ENCODE measurements at regions not wholly inside any gene's neighbourhood (a gene's known extent, or its start where the extent isn't known, plus 50 kb on each side); places are given as distances from the start of the nearest gene placed in this dataset.

DNA sequence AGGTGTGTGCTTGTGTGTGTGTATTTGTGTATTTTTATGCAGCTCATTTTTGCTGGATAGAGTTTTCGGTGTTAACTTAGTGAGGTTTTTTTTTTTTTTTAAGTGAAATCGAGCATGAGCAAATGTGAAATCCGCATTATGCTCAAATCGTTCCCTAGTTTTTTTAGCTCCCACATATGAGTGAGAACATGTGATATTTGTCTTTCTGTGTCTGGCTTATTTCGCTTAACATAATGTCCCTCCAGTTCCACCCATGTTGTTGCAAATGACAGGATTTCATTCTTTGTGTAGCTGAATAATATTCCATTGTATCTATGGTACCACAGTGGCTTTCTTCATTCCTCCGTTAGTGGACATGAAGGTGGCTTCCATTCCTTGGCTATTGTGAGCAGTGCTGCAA lies 1103.3 kb upstream of the EEF2KMT start:
- Histone ChIP-seq H3K4me3 (ENCODE audit: low read depth, low read length) (no peak overlapping the region), H3K9me3 (ENCODE audit: control insufficient read depth, insufficient read depth, low read depth, low read length) (no peaks in the 10 kb centered on the region), H3K27ac (ENCODE audit: extremely low read depth, low read depth, low read length) (no peak overlapping the region), H3K36me3 (ENCODE audit: control insufficient read depth in 2 of 2, insufficient read depth in 1 of 2, low read length in 2 of 2) (no peaks in the 10 kb centered on the region), H3K4me1 (ENCODE audit: control insufficient read depth, insufficient read depth, low read length) (no peaks in the 10 kb centered on the region)
- no peak for TF ChIP-seq ZNF2 (tag by site-specific recombination; IDR thresholded peaks at IDR 0.05)
- TF ChIP-seq SETDB1 (IDR thresholded peaks at IDR 0.05; ENCODE audit: insufficient read length, low read length), result no peak
- TF ChIP-seq KLF16 (tag by site-specific recombination; IDR thresholded peaks at IDR 0.05), result no peak
- TF ChIP-seq ZNF529 (tag by site-specific recombination; IDR thresholded peaks at IDR 0.05; ENCODE audit: insufficient replicate concordance), result no peak
- TF ChIP-seq, protein P1, sequence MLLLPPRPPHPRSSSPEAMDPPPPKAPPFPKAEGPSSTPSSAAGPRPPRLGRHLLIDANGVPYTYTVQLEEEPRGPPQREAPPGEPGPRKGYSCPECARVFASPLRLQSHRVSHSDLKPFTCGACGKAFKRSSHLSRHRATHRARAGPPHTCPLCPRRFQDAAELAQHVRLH (tag by site-specific recombination; IDR thresholded peaks at IDR 0.05), result no peak
- TF ChIP-seq SP2 (tag by site-specific recombination; IDR thresholded peaks at IDR 0.05), result no peak
- TF ChIP-seq YY2 (tag by site-specific recombination; IDR thresholded peaks at IDR 0.05), result no peak
- TF ChIP-seq ZNF133 (tag by site-specific recombination; IDR thresholded peaks at IDR 0.05), result no peak
- TF ChIP-seq SCRT2 (tag by site-specific recombination; IDR thresholded peaks at IDR 0.05), result no peak
- no peak for TF ChIP-seq ZNF623 (tag by site-specific recombination; IDR thresholded peaks at IDR 0.05)
- no peak for TF ChIP-seq ZNF221 (tag by site-specific recombination; IDR thresholded peaks at IDR 0.05; ENCODE audit: borderline replicate concordance)
- POLR2A ChIA-PET, result no interaction called here
- CTCF ChIA-PET, result interaction anchor here (0.7 kb wide), 1 partner anchor 54 kb away, joined by 3 read pairs; no protein-coding TSS in a partner anchor

DNA sequence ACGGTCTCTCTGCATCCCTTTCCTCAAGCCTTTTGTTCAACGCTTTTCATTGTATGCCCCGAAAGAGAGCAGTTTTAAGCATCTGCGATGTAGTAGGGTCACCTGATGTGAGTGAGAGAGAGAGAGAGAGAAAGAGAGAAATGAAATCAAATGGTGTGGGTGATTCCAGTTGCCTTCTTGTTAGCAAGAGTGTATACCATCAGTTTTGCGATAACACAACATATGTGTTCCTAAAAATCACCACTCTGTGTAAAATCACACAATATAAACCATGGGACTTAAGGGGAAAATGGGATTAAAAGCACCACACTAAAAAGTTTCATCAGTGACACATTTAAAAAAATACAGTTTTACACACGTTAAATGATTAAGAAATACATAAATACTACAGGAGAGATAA lies 1102.7 kb upstream of the EEF2KMT start:
- no peaks in the 10 kb centered on the region for H3K4me1 ChIP-seq (ENCODE audit: control insufficient read depth, insufficient read depth, low read length)
- ChIA-PET POLR2A (no interaction called here), CTCF (interaction anchor here (0.7 kb wide), 1 partner anchor 54 kb away, joined by 3 read pairs; no protein-coding TSS in a partner anchor)
- H3K9me3 ChIP-seq (ENCODE audit: control insufficient read depth, insufficient read depth, low read depth, low read length), result no peaks in the 10 kb centered on the region
- H3K4me3 ChIP-seq (ENCODE audit: low read depth, low read length), result no peak overlapping the region
- H3K27ac ChIP-seq (ENCODE audit: extremely low read depth, low read depth, low read length), result no peak overlapping the region
- H3K36me3 ChIP-seq (ENCODE audit: control insufficient read depth in 2 of 2, insufficient read depth in 1 of 2, low read length in 2 of 2), result no peaks in the 10 kb centered on the region
- TF ChIP-seq GLIS1 (tag by site-specific recombination; IDR thresholded peaks at IDR 0.05), result no peak
- no peak for TF ChIP-seq ZNF223 (tag by site-specific recombination; IDR thresholded peaks at IDR 0.05)
- TF ChIP-seq ZNF404 (tag by site-specific recombination; IDR thresholded peaks at IDR 0.05), result no peak
- TF ChIP-seq ZNF354C (tag by site-specific recombination; IDR thresholded peaks at IDR 0.05; ENCODE audit: borderline replicate concordance, low read depth), result no peak
- TF ChIP-seq, protein P2, sequence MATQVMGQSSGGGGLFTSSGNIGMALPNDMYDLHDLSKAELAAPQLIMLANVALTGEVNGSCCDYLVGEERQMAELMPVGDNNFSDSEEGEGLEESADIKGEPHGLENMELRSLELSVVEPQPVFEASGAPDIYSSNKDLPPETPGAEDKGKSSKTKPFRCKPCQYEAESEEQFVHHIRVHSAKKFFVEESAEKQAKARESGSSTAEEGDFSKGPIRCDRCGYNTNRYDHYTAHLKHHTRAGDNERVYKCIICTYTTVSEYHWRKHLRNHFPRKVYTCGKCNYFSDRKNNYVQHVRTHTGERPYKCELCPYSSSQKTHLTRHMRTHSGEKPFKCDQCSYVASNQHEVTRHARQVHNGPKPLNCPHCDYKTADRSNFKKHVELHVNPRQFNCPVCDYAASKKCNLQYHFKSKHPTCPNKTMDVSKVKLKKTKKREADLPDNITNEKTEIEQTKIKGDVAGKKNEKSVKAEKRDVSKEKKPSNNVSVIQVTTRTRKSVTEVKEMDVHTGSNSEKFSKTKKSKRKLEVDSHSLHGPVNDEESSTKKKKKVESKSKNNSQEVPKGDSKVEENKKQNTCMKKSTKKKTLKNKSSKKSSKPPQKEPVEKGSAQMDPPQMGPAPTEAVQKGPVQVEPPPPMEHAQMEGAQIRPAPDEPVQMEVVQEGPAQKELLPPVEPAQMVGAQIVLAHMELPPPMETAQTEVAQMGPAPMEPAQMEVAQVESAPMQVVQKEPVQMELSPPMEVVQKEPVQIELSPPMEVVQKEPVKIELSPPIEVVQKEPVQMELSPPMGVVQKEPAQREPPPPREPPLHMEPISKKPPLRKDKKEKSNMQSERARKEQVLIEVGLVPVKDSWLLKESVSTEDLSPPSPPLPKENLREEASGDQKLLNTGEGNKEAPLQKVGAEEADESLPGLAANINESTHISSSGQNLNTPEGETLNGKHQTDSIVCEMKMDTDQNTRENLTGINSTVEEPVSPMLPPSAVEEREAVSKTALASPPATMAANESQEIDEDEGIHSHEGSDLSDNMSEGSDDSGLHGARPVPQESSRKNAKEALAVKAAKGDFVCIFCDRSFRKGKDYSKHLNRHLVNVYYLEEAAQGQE (tag by site-specific recombination; IDR thresholded peaks at IDR 0.05), result no peak
- no peak for TF ChIP-seq ZNF292 (tag by site-specific recombination; IDR thresholded peaks at IDR 0.05; ENCODE audit: borderline replicate concordance, low read depth)
- TF ChIP-seq ZNF140 (tag by site-specific recombination; IDR thresholded peaks at IDR 0.05), result no peak
- no peak for TF ChIP-seq ZIC2 (tag by site-specific recombination; IDR thresholded peaks at IDR 0.05)
- no peak for TF ChIP-seq KLF10 (tag by site-specific recombination; IDR thresholded peaks at IDR 0.05)
- TF ChIP-seq, protein P3, sequence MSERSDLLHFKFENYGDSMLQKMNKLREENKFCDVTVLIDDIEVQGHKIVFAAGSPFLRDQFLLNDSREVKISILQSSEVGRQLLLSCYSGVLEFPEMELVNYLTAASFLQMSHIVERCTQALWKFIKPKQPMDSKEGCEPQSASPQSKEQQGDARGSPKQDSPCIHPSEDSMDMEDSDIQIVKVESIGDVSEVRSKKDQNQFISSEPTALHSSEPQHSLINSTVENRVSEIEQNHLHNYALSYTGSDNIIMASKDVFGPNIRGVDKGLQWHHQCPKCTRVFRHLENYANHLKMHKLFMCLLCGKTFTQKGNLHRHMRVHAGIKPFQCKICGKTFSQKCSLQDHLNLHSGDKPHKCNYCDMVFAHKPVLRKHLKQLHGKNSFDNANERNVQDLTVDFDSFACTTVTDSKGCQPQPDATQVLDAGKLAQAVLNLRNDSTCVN (tag by site-specific recombination; optimal IDR thresholded peaks at IDR 0.05), result no peak
- no peak for TF ChIP-seq ZNF274 (IDR thresholded peaks at IDR 0.05; ENCODE audit: low read length)
- no peak for TF ChIP-seq ZNF274 (tag by site-specific recombination; IDR thresholded peaks at IDR 0.05; ENCODE audit: borderline replicate concordance)
- no peak for TF ChIP-seq HOXC10 (CRISPR knock-in tag; IDR thresholded peaks at IDR 0.05)
- TF ChIP-seq SP7 (tag by site-specific recombination; IDR thresholded peaks at IDR 0.05), result no peak
- TF ChIP-seq, protein P4, sequence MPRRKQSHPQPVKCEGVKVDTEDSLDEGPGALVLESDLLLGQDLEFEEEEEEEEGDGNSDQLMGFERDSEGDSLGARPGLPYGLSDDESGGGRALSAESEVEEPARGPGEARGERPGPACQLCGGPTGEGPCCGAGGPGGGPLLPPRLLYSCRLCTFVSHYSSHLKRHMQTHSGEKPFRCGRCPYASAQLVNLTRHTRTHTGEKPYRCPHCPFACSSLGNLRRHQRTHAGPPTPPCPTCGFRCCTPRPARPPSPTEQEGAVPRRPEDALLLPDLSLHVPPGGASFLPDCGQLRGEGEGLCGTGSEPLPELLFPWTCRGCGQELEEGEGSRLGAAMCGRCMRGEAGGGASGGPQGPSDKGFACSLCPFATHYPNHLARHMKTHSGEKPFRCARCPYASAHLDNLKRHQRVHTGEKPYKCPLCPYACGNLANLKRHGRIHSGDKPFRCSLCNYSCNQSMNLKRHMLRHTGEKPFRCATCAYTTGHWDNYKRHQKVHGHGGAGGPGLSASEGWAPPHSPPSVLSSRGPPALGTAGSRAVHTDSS (tag by site-specific recombination; IDR thresholded peaks at IDR 0.05), result no peak
- no peak for TF ChIP-seq ZNF214 (tag by site-specific recombination; IDR thresholded peaks at IDR 0.05; ENCODE audit: borderline replicate concordance)
- TF ChIP-seq ZNF324 (tag by site-specific recombination; IDR thresholded peaks at IDR 0.05), result no peak

Measured in HEK293 (cell line).